Choroid plexus epithelial cell (primary cell): ENCODE measurements at regions not wholly inside any gene's neighbourhood (a gene's known extent, or its start where the extent isn't known, plus 50 kb on each side); places are given as distances from the start of the nearest gene placed in this dataset.

Source experiments
- DNase-seq: peaks from one replicate; pipeline ENCODE4 v3.0.0-alpha.2; 2010; ENCODE audit warnings: low read depth
- H3K4me3 ChIP-seq: 2 replicates; pipeline ENCODE4 v1.5.1; 2011; ENCODE audit warnings: low read depth, mild to moderate bottlenecking, control low read depth, low read length, moderate library complexity
- TF ChIP-seq, protein P1 (sequence below): conservative IDR thresholded peaks from 2 replicates; pipeline ENCODE4 v1.5.1; 2011; ENCODE audit warnings: low read depth, mild to moderate bottlenecking, control low read depth, inconsistent platforms, low read length, moderate library complexity

DNA sequence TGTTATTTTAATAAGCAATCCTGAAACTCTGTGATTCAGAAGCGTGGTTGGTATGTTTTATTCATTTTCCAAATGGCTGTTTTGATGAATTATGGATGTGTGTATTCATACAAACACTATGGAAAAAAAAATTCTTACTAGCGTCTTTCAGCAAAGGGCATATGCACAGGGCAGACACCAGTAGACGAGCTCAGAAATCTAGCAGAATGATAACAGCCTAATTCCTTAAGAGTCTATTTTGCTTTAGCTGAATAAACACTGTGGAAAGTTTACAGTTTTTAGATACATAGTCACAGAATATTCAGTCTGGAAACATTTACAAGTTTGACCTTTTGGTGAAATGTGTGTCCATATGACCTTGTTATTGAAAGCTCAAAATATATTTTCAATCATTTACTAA lies 418.8 kb upstream of the LUZP2 start:
- no peak overlapping the region for H3K4me3 ChIP-seq
- TF ChIP-seq, protein P1, sequence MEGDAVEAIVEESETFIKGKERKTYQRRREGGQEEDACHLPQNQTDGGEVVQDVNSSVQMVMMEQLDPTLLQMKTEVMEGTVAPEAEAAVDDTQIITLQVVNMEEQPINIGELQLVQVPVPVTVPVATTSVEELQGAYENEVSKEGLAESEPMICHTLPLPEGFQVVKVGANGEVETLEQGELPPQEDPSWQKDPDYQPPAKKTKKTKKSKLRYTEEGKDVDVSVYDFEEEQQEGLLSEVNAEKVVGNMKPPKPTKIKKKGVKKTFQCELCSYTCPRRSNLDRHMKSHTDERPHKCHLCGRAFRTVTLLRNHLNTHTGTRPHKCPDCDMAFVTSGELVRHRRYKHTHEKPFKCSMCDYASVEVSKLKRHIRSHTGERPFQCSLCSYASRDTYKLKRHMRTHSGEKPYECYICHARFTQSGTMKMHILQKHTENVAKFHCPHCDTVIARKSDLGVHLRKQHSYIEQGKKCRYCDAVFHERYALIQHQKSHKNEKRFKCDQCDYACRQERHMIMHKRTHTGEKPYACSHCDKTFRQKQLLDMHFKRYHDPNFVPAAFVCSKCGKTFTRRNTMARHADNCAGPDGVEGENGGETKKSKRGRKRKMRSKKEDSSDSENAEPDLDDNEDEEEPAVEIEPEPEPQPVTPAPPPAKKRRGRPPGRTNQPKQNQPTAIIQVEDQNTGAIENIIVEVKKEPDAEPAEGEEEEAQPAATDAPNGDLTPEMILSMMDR, result no peak
- DNase-seq, result peak; percentile 23

DNA sequence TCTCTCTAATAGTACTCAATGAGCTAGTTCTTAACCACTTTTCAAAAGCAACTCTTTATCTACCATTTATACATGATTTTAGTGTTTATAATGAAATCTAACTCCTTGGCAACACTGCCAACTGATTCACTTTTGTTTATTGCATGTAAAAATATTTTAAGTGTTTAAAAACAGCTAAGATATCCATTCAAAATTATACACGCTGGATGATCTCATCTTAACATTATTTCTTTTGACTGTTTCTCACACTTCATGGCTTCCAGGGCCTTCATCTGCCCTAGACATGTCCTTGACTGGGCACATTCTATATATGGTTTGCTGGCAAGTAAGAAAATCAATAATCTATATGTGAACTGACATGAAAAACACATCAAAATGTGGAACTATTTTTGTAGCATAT lies 414.6 kb upstream of the LUZP2 start:
- DNase-seq, result no peak
- H3K4me3 ChIP-seq, result no peak overlapping the region
- TF ChIP-seq, protein P1, result no peak

DNA sequence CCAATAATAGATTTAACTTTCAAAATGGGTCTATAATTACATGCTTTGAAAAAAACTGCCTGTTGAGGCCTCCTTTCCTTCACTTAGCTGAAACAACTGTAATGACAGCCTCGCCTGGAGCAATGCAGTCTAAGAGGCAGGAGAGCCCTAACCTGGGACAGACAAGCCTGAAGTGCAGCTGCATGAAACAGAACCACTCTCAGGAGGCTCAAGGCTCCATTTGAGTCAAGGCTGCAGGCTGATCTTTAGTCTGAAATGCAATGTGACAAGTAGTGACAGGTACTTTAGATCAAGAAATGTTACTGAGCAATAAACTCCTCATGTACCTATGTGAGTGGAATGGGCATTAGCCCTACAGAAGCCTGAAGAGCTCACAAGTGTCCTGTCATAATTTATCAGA lies 414.0 kb upstream of the LUZP2 start:
- TF ChIP-seq, protein P1, result no peak
- no peak overlapping the region for H3K4me3 ChIP-seq
- DNase-seq, result no peak

DNA sequence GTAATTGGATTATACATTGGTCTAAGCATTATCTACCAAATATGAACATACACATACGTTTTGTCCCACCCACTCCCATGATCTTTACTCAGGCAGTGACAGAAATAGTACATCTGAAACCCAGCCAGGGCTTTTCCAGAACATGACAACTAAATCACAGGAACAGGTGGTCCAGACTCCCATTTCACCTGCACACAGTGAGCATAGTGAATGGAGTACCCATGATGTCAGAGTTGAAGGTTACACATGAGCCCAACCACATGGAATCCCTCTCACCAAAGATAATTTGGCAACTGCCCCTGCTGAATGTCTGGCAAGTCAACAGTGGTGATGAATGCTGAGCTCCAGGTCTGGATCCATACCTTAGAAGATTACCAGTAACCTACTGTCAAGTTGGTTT lies 411.9 kb upstream of the LUZP2 start:
- TF ChIP-seq, protein P1, result no peak
- H3K4me3 ChIP-seq, result no peak overlapping the region
- no peak for DNase-seq

DNA sequence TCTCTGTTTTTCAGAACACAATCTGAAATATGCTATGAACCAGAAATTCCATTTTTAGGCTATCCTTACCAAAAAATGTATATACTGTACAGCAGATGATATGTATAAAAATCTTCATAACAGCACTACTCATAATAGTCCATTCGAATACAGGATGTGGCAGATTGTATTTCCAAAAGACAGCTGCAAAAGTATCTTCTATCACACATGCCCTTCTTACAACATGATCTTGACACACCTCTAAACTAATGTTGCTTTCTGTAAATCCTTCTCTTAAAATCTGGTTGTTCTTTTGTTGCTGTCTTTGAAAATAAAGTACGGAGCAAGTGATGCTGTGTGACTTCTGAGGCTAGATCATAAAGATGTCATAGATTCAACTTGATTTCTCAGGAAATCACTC lies 409.9 kb upstream of the LUZP2 start:
- DNase-seq, result no peak
- TF ChIP-seq, protein P1, result no peak

DNA sequence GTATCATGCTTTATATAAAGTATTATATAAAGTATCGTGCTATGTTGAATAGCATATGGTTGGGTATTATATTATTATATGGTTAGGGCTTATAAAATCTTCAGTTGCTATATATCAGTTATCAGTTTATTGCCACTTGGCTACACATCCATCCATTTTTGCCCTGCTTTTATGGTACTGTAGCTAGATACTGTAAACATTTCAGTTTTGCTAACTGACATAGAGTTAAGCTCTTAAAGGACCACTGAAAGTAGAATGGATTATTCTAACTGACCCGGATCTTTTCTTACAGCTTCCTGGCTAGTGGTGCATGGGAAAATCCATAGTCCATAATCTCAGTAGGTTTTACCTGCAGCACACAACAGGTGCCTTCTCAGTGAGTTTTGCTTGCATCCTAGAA lies 405.3 kb upstream of the LUZP2 start:
- no peak overlapping the region for H3K4me3 ChIP-seq
- TF ChIP-seq, protein P1, result no peak
- no peak for DNase-seq

More for the DNA sequence above, 409.9 kb upstream of the LUZP2 start:
- H3K4me3 ChIP-seq, result no peak overlapping the region

DNA sequence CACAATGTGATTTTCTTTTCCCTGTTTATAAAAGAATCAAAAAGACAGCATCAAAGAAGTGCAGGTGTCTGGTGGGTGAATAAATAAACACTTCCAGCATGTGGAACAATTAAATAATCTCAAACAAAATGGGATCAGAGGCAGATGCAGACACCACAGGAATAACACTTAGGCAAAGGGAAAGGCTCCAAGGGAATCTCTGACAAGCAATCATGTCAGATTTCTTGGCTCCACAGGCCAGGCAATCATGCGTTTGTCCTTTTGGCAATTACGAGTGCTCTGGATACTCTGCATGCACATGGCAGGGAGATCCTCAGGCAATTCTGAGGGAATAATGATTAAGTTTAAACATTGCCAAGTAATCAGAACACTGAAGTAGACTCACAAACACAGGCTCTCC lies 403.5 kb upstream of the LUZP2 start:
- no peak overlapping the region for H3K4me3 ChIP-seq
- TF ChIP-seq, protein P1, result no peak
- DNase-seq, result no peak
